ENCODE measurements at regions not wholly inside any gene's neighbourhood (a gene's known extent, or its start where the extent isn't known, plus 50 kb on each side); places are given as distances from the start of the nearest gene placed in this dataset.

DNA sequence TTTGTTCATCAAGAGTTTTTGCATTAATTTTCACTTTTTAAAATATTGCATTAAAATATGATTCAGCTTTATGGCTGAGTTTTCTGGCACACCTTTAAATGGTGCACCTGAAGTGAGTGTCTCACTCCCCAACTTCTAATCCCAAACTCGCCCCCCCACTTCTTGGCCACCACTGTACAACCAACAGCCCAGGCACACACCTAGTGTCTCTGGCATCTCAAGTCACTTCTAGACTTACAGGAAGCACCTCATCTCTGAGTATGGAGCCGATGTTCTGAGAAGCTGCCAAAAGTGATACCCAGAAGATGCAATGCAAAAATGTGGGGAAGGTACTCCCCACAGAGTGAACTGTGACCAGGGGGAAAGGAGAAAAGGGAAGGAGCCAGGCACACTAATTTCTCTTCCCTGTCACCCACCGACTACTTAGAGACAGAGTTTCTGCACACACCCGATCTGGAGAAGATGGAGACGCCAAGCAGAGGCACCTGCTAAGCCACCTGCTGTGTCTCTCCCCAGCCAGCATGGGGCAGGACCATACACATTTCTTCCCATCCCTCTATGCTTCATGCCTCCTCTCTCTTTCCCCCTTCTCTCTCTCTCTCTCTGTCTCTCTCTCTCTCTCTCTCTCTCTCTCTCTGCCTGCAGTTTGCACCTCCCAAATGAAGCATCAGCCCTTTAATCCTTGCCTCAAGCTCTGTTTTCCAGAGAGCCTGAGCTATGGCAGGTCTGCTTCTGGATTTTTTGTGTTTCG, 155.3 kb upstream of the ZNF507 start:
- TF ChIP-seq POLR2A (IDR thresholded peaks at IDR 0.05; ENCODE audit: low read length) (no peak), GATA1 (IDR thresholded peaks at IDR 0.05; ENCODE audit: low read depth, low read length) (no peak)
